Uterus (tissue), 2 donors: ENCODE measurements at regions not wholly inside any gene's neighbourhood (a gene's known extent, or its start where the extent isn't known, plus 50 kb on each side); places are given as distances from the start of the nearest gene placed in this dataset.

Experiments
- POLR2A ChIP-seq, 2 donors: fragments of 450-650 bp; IDR thresholded peaks; one replicate each; pipeline ENCODE4 v1.6.1; 2016; ENCODE audit warnings: antibody characterized with exemption in 2 of 2, mild to moderate bottlenecking in 1 of 2, moderate library complexity in 1 of 2
- TF ChIP-seq, protein P1 (sequence below), 4 experiments: fragments of 200-600 bp in 2 of 4; fragments of 450-650 bp in 2 of 4; sonication (generic) in 2 of 4; IDR thresholded peaks; one replicate each; pipeline ENCODE4 v1.5.1; 2016 to 2019; ENCODE audit warnings: antibody characterized with exemption in 4 of 4, mild to moderate bottlenecking in 2 of 4, moderate library complexity in 1 of 4

DNA sequence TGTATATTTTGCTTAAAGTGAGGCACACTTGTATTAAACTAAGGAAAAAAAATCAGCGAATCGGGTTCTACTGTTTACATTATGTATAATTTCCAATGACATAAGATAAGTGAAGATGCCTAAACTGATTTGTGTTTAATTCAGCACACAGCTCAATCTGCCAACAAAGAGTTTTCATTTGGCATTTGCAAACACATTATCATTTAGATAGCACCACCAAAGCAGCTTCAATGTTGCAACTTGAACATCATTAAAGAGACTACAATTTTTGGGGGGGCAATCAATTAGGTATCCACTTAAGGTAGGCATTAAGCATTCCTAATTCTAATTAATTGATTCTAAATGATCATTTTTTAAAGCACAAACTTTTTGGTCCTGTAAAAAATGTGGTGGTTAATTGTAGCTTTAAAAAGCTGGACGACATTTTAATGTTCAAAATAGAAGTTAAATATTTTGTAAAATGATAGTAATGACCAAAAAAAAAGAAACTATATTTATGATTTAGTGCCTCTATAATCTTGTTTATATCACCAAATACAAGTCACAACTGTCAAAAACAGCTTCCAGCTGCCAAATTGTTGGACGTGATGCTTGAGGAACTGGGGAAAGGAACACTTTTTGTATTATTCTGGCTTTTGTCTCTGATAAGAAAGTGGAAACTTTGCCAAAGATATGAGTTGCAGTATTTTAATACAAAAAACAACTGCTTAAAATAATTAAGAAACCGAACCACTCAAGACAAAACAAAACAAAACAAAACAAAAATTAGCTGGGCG, 57.1 kb downstream of the CYCS start:
- TF ChIP-seq, protein P1, sequence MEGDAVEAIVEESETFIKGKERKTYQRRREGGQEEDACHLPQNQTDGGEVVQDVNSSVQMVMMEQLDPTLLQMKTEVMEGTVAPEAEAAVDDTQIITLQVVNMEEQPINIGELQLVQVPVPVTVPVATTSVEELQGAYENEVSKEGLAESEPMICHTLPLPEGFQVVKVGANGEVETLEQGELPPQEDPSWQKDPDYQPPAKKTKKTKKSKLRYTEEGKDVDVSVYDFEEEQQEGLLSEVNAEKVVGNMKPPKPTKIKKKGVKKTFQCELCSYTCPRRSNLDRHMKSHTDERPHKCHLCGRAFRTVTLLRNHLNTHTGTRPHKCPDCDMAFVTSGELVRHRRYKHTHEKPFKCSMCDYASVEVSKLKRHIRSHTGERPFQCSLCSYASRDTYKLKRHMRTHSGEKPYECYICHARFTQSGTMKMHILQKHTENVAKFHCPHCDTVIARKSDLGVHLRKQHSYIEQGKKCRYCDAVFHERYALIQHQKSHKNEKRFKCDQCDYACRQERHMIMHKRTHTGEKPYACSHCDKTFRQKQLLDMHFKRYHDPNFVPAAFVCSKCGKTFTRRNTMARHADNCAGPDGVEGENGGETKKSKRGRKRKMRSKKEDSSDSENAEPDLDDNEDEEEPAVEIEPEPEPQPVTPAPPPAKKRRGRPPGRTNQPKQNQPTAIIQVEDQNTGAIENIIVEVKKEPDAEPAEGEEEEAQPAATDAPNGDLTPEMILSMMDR (IDR thresholded peaks at IDR 0.05): no peak
- no peak for TF ChIP-seq POLR2A (IDR thresholded peaks at IDR 0.05)
